ENCODE measurements at regions not wholly inside any gene's neighbourhood (a gene's known extent, or its start where the extent isn't known, plus 50 kb on each side); places are given as distances from the start of the nearest gene placed in this dataset.

GRCh38 chr16:63323722-63324705 is 1287.8 kb upstream of the CDH8 start:
- no peak overlapping the region for H3K4me3 ChIP-seq (ENCODE audit: low read depth, low read length)
- H3K36me3 ChIP-seq = no peaks in the 10 kb centered on the region
- DNase-seq = no peak
- H3K27me3 ChIP-seq (ENCODE audit: insufficient read depth, low read depth, severe bottlenecking) = no peaks in the 10 kb centered on the region
- no peaks in the 10 kb centered on the region for H3K9me3 ChIP-seq (ENCODE audit: severe bottlenecking)
- TF ChIP-seq, protein P1, sequence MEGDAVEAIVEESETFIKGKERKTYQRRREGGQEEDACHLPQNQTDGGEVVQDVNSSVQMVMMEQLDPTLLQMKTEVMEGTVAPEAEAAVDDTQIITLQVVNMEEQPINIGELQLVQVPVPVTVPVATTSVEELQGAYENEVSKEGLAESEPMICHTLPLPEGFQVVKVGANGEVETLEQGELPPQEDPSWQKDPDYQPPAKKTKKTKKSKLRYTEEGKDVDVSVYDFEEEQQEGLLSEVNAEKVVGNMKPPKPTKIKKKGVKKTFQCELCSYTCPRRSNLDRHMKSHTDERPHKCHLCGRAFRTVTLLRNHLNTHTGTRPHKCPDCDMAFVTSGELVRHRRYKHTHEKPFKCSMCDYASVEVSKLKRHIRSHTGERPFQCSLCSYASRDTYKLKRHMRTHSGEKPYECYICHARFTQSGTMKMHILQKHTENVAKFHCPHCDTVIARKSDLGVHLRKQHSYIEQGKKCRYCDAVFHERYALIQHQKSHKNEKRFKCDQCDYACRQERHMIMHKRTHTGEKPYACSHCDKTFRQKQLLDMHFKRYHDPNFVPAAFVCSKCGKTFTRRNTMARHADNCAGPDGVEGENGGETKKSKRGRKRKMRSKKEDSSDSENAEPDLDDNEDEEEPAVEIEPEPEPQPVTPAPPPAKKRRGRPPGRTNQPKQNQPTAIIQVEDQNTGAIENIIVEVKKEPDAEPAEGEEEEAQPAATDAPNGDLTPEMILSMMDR (IDR thresholded peaks at IDR 0.05; ENCODE audit: low read depth, low read length) = no peak
- H3K27ac ChIP-seq = no peak overlapping the region

- Histone ChIP-seq H3K36me3 (no peaks in the 10 kb centered on the region), H3K9me3 (ENCODE audit: severe bottlenecking) (no peaks in the 10 kb centered on the region), H3K4me3 (ENCODE audit: low read depth, low read length) (no peak overlapping the region), H3K27me3 (ENCODE audit: insufficient read depth, low read depth, severe bottlenecking) (no peaks in the 10 kb centered on the region), H3K27ac (no peak overlapping the region)
- TF ChIP-seq, protein P1 (IDR thresholded peaks at IDR 0.05; ENCODE audit: low read depth, low read length) = no peak
- DNase-seq = no peak
These were observed 1286.8 kb upstream of the CDH8 start for GRCh38 chr16:63323055-63323454.

DNA sequence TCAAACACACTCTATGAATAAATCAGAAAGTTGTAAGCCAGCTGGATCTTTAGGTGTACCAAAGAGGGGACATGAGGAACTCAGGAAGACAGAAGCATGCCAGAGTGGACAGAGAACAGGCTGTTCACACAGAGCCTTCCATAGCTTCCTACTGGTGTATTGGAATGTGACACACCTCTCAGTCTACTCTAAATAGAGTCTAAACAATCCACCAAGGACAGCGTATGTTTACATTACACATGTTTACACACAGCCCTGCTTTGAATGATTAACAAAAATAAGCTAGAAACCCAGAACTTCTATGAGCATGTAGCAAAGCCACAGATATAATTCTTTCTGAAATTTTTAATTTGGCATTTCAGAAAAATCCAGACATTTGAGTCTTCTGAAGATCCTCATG is 1279.0 kb upstream of the CDH8 start:
- DNase-seq = no peak
- TF ChIP-seq, protein P1 (IDR thresholded peaks at IDR 0.05; ENCODE audit: low read depth, low read length) = no peak

DNA sequence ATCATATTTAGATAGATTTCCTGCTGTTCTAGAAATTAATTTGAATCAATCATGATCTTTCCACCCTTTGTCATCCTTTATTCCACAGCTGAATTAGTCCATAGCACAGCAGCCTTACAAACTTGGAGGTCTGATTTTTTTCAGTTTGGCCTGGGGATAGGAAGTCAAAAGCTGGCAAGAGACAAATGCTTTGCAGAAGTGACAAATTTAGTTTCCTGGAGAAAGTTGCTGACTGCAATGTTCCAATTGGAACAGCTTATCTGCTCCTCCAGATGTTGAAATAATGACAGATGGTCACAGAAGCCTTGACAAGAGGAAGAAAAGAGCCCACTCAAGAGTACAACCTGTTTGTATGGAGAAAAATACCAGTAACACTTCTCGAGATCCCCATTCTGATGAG is 1276.1 kb upstream of the CDH8 start:
- no peaks in the 10 kb centered on the region for H3K36me3 ChIP-seq
- no peak for DNase-seq
- TF ChIP-seq, protein P1 (IDR thresholded peaks at IDR 0.05; ENCODE audit: low read depth, low read length) = no peak
- H3K27ac ChIP-seq = no peak overlapping the region
- H3K27me3 ChIP-seq (ENCODE audit: insufficient read depth, low read depth, severe bottlenecking) = no peaks in the 10 kb centered on the region
- H3K4me3 ChIP-seq (ENCODE audit: low read depth, low read length) = no peak overlapping the region
- no peaks in the 10 kb centered on the region for H3K9me3 ChIP-seq (ENCODE audit: severe bottlenecking)

More for the DNA sequence above, 1279.0 kb upstream of the CDH8 start:
- no peak overlapping the region for H3K4me3 ChIP-seq (ENCODE audit: low read depth, low read length)
- no peaks in the 10 kb centered on the region for H3K27me3 ChIP-seq (ENCODE audit: insufficient read depth, low read depth, severe bottlenecking)
- H3K9me3 ChIP-seq (ENCODE audit: severe bottlenecking) = no peaks in the 10 kb centered on the region
- no peak overlapping the region for H3K27ac ChIP-seq
- H3K36me3 ChIP-seq = no peaks in the 10 kb centered on the region

DNA sequence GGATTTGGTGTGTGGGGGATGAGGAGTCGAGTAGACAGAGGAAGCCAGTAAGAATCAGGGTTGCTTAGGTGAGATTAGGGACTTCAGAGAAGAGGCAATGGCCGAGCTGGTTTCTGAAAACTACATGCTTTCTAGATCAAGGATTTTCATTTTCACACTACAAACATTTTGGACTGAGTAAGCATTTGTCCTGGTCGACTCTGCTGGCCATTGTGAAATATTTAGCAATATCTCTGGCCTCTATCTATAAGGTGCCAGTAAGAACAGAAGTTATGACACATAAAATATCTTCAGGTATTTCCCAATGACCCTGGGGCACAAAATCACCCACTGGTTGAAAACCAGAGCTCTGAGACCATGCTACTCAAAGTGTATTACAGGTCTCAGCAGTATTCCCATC is 1275.1 kb upstream of the CDH8 start:
- no peaks in the 10 kb centered on the region for H3K9me3 ChIP-seq (ENCODE audit: severe bottlenecking)
- no peak overlapping the region for H3K27ac ChIP-seq
- TF ChIP-seq, protein P1 (IDR thresholded peaks at IDR 0.05; ENCODE audit: low read depth, low read length) = no peak
- no peak for DNase-seq
- H3K27me3 ChIP-seq (ENCODE audit: insufficient read depth, low read depth, severe bottlenecking) = no peaks in the 10 kb centered on the region
- H3K4me3 ChIP-seq (ENCODE audit: low read depth, low read length) = no peak overlapping the region
- no peaks in the 10 kb centered on the region for H3K36me3 ChIP-seq
